ENCODE measurements at regions not wholly inside any gene's neighbourhood (a gene's known extent, or its start where the extent isn't known, plus 50 kb on each side); places are given as distances from the start of the nearest gene placed in this dataset.

GRCh38 chr6:14452567-14453527, 335.3 kb downstream of the CD83 start:
- no peak for TF ChIP-seq CTCF (IDR thresholded peaks at IDR 0.05 in 4 of 5, conservative IDR thresholded peaks at IDR 0.05 in 1 of 5)
- TF ChIP-seq POLR2A (IDR thresholded peaks at IDR 0.05) = no peak
